ENCODE measurements at regions not wholly inside any gene's neighbourhood (a gene's known extent, or its start where the extent isn't known, plus 50 kb on each side); places are given as distances from the start of the nearest gene placed in this dataset.

DNA sequence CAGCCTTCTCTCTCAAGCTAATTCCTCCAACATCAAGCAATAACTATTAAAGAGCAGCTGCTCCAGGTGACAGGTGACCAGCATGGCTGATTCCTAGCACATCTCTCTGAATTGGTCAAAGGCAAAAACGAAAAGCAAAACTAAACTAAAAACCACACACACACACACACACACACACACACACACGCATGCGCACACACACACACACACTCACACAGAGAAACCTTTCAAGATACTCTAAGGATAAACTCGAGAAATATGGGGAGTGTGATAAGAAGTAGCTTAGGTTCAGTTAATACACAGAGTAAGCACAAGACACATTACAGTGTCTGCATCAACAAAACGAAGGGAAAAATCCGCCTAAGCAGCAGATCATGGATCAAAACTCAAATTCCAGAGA, 74.5 kb upstream of the FZD7 start:
- H3K9me3 ChIP-seq (ENCODE audit: low read depth, low read length), result no peaks in the 10 kb centered on the region
- DNase-seq (ENCODE audit: insufficient read length, low spot score, missing footprints), result no peak
- no peaks in the 10 kb centered on the region for H3K27me3 ChIP-seq (ENCODE audit: insufficient read depth, low read length)
- H3K79me2 ChIP-seq (ENCODE audit: insufficient read depth, low read length), result no peaks in the 10 kb centered on the region
- no peak overlapping the region for H2AFZ ChIP-seq (ENCODE audit: low read length)
- TF ChIP-seq, protein P1, sequence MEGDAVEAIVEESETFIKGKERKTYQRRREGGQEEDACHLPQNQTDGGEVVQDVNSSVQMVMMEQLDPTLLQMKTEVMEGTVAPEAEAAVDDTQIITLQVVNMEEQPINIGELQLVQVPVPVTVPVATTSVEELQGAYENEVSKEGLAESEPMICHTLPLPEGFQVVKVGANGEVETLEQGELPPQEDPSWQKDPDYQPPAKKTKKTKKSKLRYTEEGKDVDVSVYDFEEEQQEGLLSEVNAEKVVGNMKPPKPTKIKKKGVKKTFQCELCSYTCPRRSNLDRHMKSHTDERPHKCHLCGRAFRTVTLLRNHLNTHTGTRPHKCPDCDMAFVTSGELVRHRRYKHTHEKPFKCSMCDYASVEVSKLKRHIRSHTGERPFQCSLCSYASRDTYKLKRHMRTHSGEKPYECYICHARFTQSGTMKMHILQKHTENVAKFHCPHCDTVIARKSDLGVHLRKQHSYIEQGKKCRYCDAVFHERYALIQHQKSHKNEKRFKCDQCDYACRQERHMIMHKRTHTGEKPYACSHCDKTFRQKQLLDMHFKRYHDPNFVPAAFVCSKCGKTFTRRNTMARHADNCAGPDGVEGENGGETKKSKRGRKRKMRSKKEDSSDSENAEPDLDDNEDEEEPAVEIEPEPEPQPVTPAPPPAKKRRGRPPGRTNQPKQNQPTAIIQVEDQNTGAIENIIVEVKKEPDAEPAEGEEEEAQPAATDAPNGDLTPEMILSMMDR (IDR thresholded peaks at IDR 0.05; ENCODE audit: extremely low read depth, low read depth, low read length), result no peak
- no peaks in the 10 kb centered on the region for H3K36me3 ChIP-seq (ENCODE audit: insufficient read depth, low read length)
- H3K4me2 ChIP-seq (ENCODE audit: insufficient read depth, low read length), result no peak overlapping the region
- H3K4me3 ChIP-seq (ENCODE audit: insufficient read depth, low read length), result no peak overlapping the region
- no peak overlapping the region for H3K27ac ChIP-seq (ENCODE audit: low read depth, low read length)
- no peaks in the 10 kb centered on the region for H4K20me1 ChIP-seq (ENCODE audit: insufficient read depth, low read length)
- H3K4me1 ChIP-seq (ENCODE audit: insufficient read depth, low read length), result peaks cover 8% of the 10 kb centered on the region

DNA sequence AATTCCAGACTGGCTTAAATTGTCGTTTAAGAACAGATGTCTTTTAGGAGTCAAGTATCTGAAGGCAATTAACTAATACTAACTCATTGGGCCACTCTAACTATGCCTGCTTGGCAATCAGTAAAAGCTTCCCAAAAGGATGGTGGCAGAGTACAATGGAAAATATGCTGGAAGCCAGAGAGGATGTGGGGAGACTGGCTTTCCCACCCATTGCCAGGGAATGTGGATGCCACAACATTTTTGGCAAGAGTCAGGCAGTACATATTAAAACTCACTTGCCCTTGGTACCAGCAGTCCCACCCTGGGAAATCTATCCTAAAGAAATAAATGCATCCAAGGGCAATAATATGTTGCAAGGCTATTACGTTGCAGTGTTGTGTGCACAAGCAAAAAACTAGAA, 74.0 kb upstream of the FZD7 start:
- Histone ChIP-seq H3K4me3 (ENCODE audit: insufficient read depth, low read length) (no peak overlapping the region), H3K9me3 (ENCODE audit: low read depth, low read length) (no peaks in the 10 kb centered on the region), H4K20me1 (ENCODE audit: insufficient read depth, low read length) (no peaks in the 10 kb centered on the region), H3K79me2 (ENCODE audit: insufficient read depth, low read length) (no peaks in the 10 kb centered on the region), H3K4me2 (ENCODE audit: insufficient read depth, low read length) (no peak overlapping the region), H3K36me3 (ENCODE audit: insufficient read depth, low read length) (no peaks in the 10 kb centered on the region), H3K27me3 (ENCODE audit: insufficient read depth, low read length) (no peaks in the 10 kb centered on the region), H3K4me1 (ENCODE audit: insufficient read depth, low read length) (peaks cover 8% of the 10 kb centered on the region), H2AFZ (ENCODE audit: low read length) (no peak overlapping the region), H3K27ac (ENCODE audit: low read depth, low read length) (no peak overlapping the region)
- DNase-seq (ENCODE audit: insufficient read length, low spot score, missing footprints), result no peak
- TF ChIP-seq, protein P1 (IDR thresholded peaks at IDR 0.05; ENCODE audit: extremely low read depth, low read depth, low read length), result no peak

DNA sequence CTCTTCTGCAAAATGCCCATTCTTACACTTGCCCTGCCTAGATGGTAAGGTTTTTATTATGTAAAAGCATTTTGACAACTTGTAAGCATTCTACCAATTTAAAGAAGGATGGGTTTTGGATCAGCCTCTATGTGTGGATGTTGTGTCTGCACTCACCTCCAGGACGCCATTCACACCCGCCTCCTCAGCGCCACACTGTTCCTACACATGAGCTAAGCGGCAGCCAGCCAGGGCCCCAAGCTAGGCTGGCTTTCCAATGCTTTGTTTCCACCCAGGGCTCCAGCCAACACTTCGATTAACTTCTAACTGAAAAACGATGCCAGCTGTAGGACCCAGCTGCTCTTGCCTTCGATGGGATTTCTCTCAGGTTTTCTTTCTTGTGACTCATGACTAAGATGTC, 73.3 kb upstream of the FZD7 start:
- no peaks in the 10 kb centered on the region for H3K9me3 ChIP-seq (ENCODE audit: low read depth, low read length)
- no peak overlapping the region for H3K4me2 ChIP-seq (ENCODE audit: insufficient read depth, low read length)
- TF ChIP-seq, protein P1 (IDR thresholded peaks at IDR 0.05; ENCODE audit: extremely low read depth, low read depth, low read length), result no peak
- H3K27ac ChIP-seq (ENCODE audit: low read depth, low read length), result no peak overlapping the region
- H3K79me2 ChIP-seq (ENCODE audit: insufficient read depth, low read length), result no peaks in the 10 kb centered on the region
- no peak overlapping the region for H3K4me3 ChIP-seq (ENCODE audit: insufficient read depth, low read length)
- no peaks in the 10 kb centered on the region for H3K36me3 ChIP-seq (ENCODE audit: insufficient read depth, low read length)
- no peak overlapping the region for H2AFZ ChIP-seq (ENCODE audit: low read length)
- peaks cover 8% of the 10 kb centered on the region for H3K4me1 ChIP-seq (ENCODE audit: insufficient read depth, low read length)
- no peak for DNase-seq (ENCODE audit: insufficient read length, low spot score, missing footprints)
- H3K27me3 ChIP-seq (ENCODE audit: insufficient read depth, low read length), result no peaks in the 10 kb centered on the region
- H4K20me1 ChIP-seq (ENCODE audit: insufficient read depth, low read length), result no peaks in the 10 kb centered on the region

DNA sequence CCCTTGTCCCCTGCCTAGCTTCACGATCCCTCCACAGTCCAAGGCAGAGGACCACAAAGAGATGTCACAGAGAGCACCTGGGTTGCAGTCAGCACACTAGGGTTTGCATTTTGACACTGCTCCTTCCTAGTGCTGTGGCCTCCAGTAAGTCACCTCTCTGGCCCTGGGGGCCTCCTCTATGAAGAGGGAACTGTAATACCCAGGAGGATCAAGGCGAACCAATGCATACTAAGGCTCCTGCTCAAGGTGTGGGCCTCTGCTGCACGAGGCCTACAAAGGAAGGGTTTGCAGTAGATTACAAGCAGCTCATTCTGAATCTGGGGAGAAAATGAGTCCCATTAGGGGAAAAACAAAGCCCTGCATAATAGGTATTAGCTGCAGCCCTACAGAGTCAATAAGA, 72.3 kb upstream of the FZD7 start:
- no peak overlapping the region for H3K27ac ChIP-seq (ENCODE audit: low read depth, low read length)
- H3K27me3 ChIP-seq (ENCODE audit: insufficient read depth, low read length), result no peaks in the 10 kb centered on the region
- H3K9me3 ChIP-seq (ENCODE audit: low read depth, low read length), result no peaks in the 10 kb centered on the region
- no peak overlapping the region for H3K4me2 ChIP-seq (ENCODE audit: insufficient read depth, low read length)
- DNase-seq (ENCODE audit: insufficient read length, low spot score, missing footprints), result no peak
- no peaks in the 10 kb centered on the region for H3K79me2 ChIP-seq (ENCODE audit: insufficient read depth, low read length)
- H2AFZ ChIP-seq (ENCODE audit: low read length), result no peak overlapping the region
- TF ChIP-seq, protein P1 (IDR thresholded peaks at IDR 0.05; ENCODE audit: extremely low read depth, low read depth, low read length), result no peak
- H3K4me3 ChIP-seq (ENCODE audit: insufficient read depth, low read length), result no peak overlapping the region
- H3K4me1 ChIP-seq (ENCODE audit: insufficient read depth, low read length), result no peaks in the 10 kb centered on the region
- no peaks in the 10 kb centered on the region for H4K20me1 ChIP-seq (ENCODE audit: insufficient read depth, low read length)
- no peaks in the 10 kb centered on the region for H3K36me3 ChIP-seq (ENCODE audit: insufficient read depth, low read length)
